Right lobe of liver (tissue), 6 donors: ENCODE measurements at regions not wholly inside any gene's neighbourhood (a gene's known extent, or its start where the extent isn't known, plus 50 kb on each side); places are given as distances from the start of the nearest gene placed in this dataset.

Experiments used
- ATAC-seq, 4 donors: fragments of 200-7000 bp; cut with Tn5 transposase; one replicate each; pipeline ENCODE4 v1.9.1; 2020; ENCODE audit warnings: mild to moderate bottlenecking in 4 of 4, moderate library complexity in 4 of 4
- DNase-seq, 3 donors: peaks; one replicate each; pipeline ENCODE4 v3.0.0-alpha.2; 2020
- H3K27ac ChIP-seq, 3 donors: fragments of 200-600 bp; one replicate each; pipeline ENCODE4 v1.8.0; 2022
- H3K27me3 ChIP-seq, 2 donors: fragments of 200-600 bp; one replicate each; pipeline ENCODE4 v1.8.0; 2022
- H3K36me3 ChIP-seq, 4 donors: fragments of 200-600 bp; sonication (generic) in 1 of 4; one replicate each; pipeline versions ENCODE4 v1.5.1 to v1.8.0; 2017 to 2022; ENCODE audit warnings: control low read depth in 1 of 4
- H3K4me1 ChIP-seq, 4 donors: fragments of 200-600 bp; sonication (generic) in 1 of 4; one replicate each; pipeline versions ENCODE4 v1.5.1 to v1.8.0; 2017 to 2022; ENCODE audit warnings: control low read depth in 1 of 4
- H3K4me3 ChIP-seq, 3 donors: fragments of 200-600 bp; one replicate each; pipeline ENCODE4 v1.8.0; 2022
- H3K9me3 ChIP-seq, 4 donors: fragments of 200-600 bp; sonication (generic) in 1 of 4; one replicate each; pipeline versions ENCODE4 v1.5.1 to v1.8.0; 2017 to 2022; ENCODE audit warnings: control low read depth in 1 of 4
- CTCF ChIP-seq, 4 donors: fragments of 200-600 bp in 3 of 4; fragments of 450-650 bp in 1 of 4; IDR thresholded peaks; one replicate each; pipeline versions ENCODE4 v1.5.1 to v1.8.0; 2016 to 2022; ENCODE audit warnings: antibody characterized with exemption in 4 of 4, mild to moderate bottlenecking in 2 of 4
- POLR2A ChIP-seq: fragments of 450-650 bp; IDR thresholded peaks from one replicate; pipeline ENCODE4 v1.6.1; 2017; ENCODE audit warnings: antibody characterized with exemption, mild to moderate bottlenecking
- WGBS: methylation state at CpG from one replicate; pipeline ENCODE4 v1.1.6; 2018; ENCODE audit warnings: low coverage, low lambda C conversion rate; ENCODE audit not compliant: insufficient coverage; ENCODE audit errors: missing lambda C conversion rate; 5-methylcytosine and 5-hydroxymethylcytosine counted together
- intact Hi-C, 2 donors: fragments of 100-400 bp; cut with DNase I; formaldehyde crosslinking; loops; one replicate each; pipeline versions ENCODE4 v1.11.2 to v1.14.1; 2022
- donor health status: DM: no; HTN: yes; CAD: no.
- donor health status: DM: no; HTN: no; CAD: no.
- donor health status: DM: no; HTN: no; CAD: no.
- donor health status: DM: no; HTN: yes; CAD: no.
- donor health status: DM: no; HTN: yes; CAD: no.

GRCh38 chr12:41893491-41893890 lies 251.2 kb downstream of the GXYLT1 start:
- no peaks in the 10 kb centered on the region for H3K27me3 ChIP-seq
- H3K4me1 ChIP-seq = no peaks in the 10 kb centered on the region
- H3K27ac ChIP-seq = no peak overlapping the region
- DNase-seq = no peak
- peak; percentile 42 to 66 (median 57) for ATAC-seq
- no peak for TF ChIP-seq CTCF (IDR thresholded peaks at IDR 0.05)
- TF ChIP-seq POLR2A = no peak
- H3K9me3 ChIP-seq = no peaks in the 10 kb centered on the region
- 44% methylated on average over 3 of the region's 3 CpGs for whole genome bisulfite sequencing
- no peaks in the 10 kb centered on the region for H3K36me3 ChIP-seq
- intact Hi-C loops = no loop called here
- no peak overlapping the region for H3K4me3 ChIP-seq

GRCh38 chr12:41892302-41892701 lies 252.4 kb downstream of the GXYLT1 start:
- no peak overlapping the region for H3K27ac ChIP-seq
- no peaks in the 10 kb centered on the region for H3K4me1 ChIP-seq
- DNase-seq (no peak), ATAC-seq (no peak)
- no peaks in the 10 kb centered on the region for H3K36me3 ChIP-seq
- 69% methylated on average over 3 of the region's 3 CpGs for WGBS
- no peaks in the 10 kb centered on the region for H3K27me3 ChIP-seq
- no peaks in the 10 kb centered on the region for H3K9me3 ChIP-seq
- H3K4me3 ChIP-seq = no peak overlapping the region
- TF ChIP-seq POLR2A (no peak), CTCF (IDR thresholded peaks at IDR 0.05) (no peak)
- intact Hi-C loops = no loop called here

GRCh38 chr12:41891226-41891625 lies 253.4 kb downstream of the GXYLT1 start:
- Histone ChIP-seq H3K4me1 (no peaks in the 10 kb centered on the region), H3K4me3 (no peak overlapping the region), H3K36me3 (no peaks in the 10 kb centered on the region), H3K9me3 (no peaks in the 10 kb centered on the region), H3K27me3 (no peaks in the 10 kb centered on the region), H3K27ac (no peak overlapping the region)
- DNase-seq (no peak), ATAC-seq (no peak)
- intact Hi-C loops = no loop called here
- 91% methylated on average over 3 of the region's 3 CpGs for WGBS
- TF ChIP-seq POLR2A (no peak), CTCF (IDR thresholded peaks at IDR 0.05) (no peak)

- ATAC-seq (no peak), DNase-seq (no peak)
- TF ChIP-seq CTCF (IDR thresholded peaks at IDR 0.05) (no peak), POLR2A (no peak)
- no peaks in the 10 kb centered on the region for H3K36me3 ChIP-seq
- H3K27ac ChIP-seq = no peak overlapping the region
- no peaks in the 10 kb centered on the region for H3K9me3 ChIP-seq
- intact Hi-C loops = no loop called here
- no peak overlapping the region for H3K4me3 ChIP-seq
- H3K4me1 ChIP-seq = no peaks in the 10 kb centered on the region
- H3K27me3 ChIP-seq = no peaks in the 10 kb centered on the region
Measured at GRCh38 chr12:41888285-41888684, 256.4 kb downstream of the GXYLT1 start.
